H1 (cell line): ENCODE measurements at regions not wholly inside any gene's neighbourhood (a gene's known extent, or its start where the extent isn't known, plus 50 kb on each side); places are given as distances from the start of the nearest gene placed in this dataset.

Experiments used
- CTCF ChIA-PET: fragments of 300-600 bp; sonication (Branson Sonifier 250); formaldehyde crosslinking; loops from one replicate; lab custom pipeline; 2021; ENCODE audit not compliant: partially characterized antibody; lab: Charles Lee
- POLR2A ChIA-PET: fragments of 300-600 bp; sonication (Branson Sonifier 250); formaldehyde crosslinking; loops from one replicate; lab custom pipeline; 2021; ENCODE audit warnings: inconsistent platforms; ENCODE audit not compliant: partially characterized antibody; lab: Charles Lee
- DNase-seq, 2 experiments: peaks; one replicate each; pipeline versions ENCODE4 v3.0.0 to v3.0.0-alpha.2; 2010 to 2022; ENCODE audit warnings: low spot score in 2 of 2, low read depth in 1 of 2, mixed read lengths in 1 of 2
- FAIRE-seq: peaks from 2 replicates; lab custom pipeline; 2011; peaks lifted over from hg19 to GRCh38; lab: Jason Lieb, UNC
- H2AFZ ChIP-seq: 2 replicates; pipeline ENCODE4 v1.8.1; 2012; ENCODE audit warnings: low read length, inconsistent platforms
- H2AK5ac ChIP-seq: 2 replicates; pipeline ENCODE4 v1.6.1; 2013; ENCODE audit warnings: low read depth, low read length
- H2BK120ac ChIP-seq: replicated peaks from 2 replicates; pipeline ENCODE3; 2013; ENCODE audit warnings: low read depth, low read length, inconsistent platforms
- H2BK12ac ChIP-seq: 2 replicates; pipeline ENCODE4 v1.6.1; 2013; ENCODE audit warnings: low read depth, low read length
- H2BK15ac ChIP-seq: 2 replicates; pipeline ENCODE4 v1.6.1; 2013; ENCODE audit warnings: low read length
- H2BK20ac ChIP-seq: 2 replicates; pipeline ENCODE4 v1.6.1; 2013; ENCODE audit warnings: low read length
- H2BK5ac ChIP-seq: 2 replicates; pipeline ENCODE4 v1.6.1; 2013; ENCODE audit warnings: low read depth, low read length
- H3K14ac ChIP-seq: 2 replicates; pipeline ENCODE4 v1.6.1; 2013; ENCODE audit warnings: inconsistent platforms; ENCODE audit not compliant: insufficient read length
- H3K18ac ChIP-seq: 2 replicates; pipeline ENCODE4 v1.6.1; 2013; ENCODE audit warnings: low read length; ENCODE audit errors: extremely low read depth
- H3K23ac ChIP-seq: 2 replicates; pipeline ENCODE4 v1.6.1; 2013; ENCODE audit warnings: inconsistent platforms; ENCODE audit not compliant: insufficient read length
- H3K23me2 ChIP-seq: 2 replicates; pipeline ENCODE4 v1.6.1; 2013; ENCODE audit warnings: low read depth, low read length
- H3K27ac ChIP-seq: 2 replicates; pipeline ENCODE4 v1.6.1; 2011; ENCODE audit warnings: low read depth, low read length, inconsistent platforms
- H3K27me3 ChIP-seq, 4 experiments: replicated peaks in 1 of 4; 1 replicate in 1 of 4; 2 replicates in 3 of 4; pipeline versions ENCODE4 v1.6.1 to v1.8.1; 2011 to 2013; ENCODE audit warnings: low read length in 3 of 4, mild to moderate bottlenecking in 3 of 4, inconsistent platforms in 2 of 4, mixed read lengths in 2 of 4, moderate library complexity in 1 of 4; ENCODE audit not compliant: control insufficient read depth in 3 of 4, insufficient read depth in 3 of 4; ENCODE audit errors: extremely low read depth in 1 of 4
- H3K36me3 ChIP-seq, 4 experiments: 2 replicates each; pipeline versions ENCODE4 v1.6.1 to v1.8.1; 2011 to 2013; ENCODE audit warnings: mild to moderate bottlenecking in 4 of 4, low read length in 3 of 4, moderate library complexity in 2 of 4, control low read depth in 1 of 4, inconsistent platforms in 1 of 4; ENCODE audit not compliant: insufficient read depth in 4 of 4, control insufficient read depth in 2 of 4
- H3K4ac ChIP-seq: replicated peaks from 2 replicates; pipeline ENCODE3; 2013; ENCODE audit warnings: low read length, low read depth, mixed read lengths, inconsistent platforms; ENCODE audit not compliant: insufficient read length
- H3K4me1 ChIP-seq, 4 experiments: replicated peaks in 1 of 4; 1 replicate in 1 of 4; 2 replicates in 3 of 4; pipeline versions ENCODE4 v1.6.1 to v1.8.1; 2011 to 2013; ENCODE audit warnings: low read length in 3 of 4, inconsistent platforms in 2 of 4, mixed read lengths in 1 of 4; ENCODE audit not compliant: insufficient read depth in 4 of 4, control insufficient read depth in 3 of 4
- H3K4me2 ChIP-seq, 2 experiments: 2 replicates each; pipeline versions ENCODE4 v1.6.1 to v1.8.1; 2011 to 2013; ENCODE audit warnings: low read depth in 2 of 2, low read length in 2 of 2, control low read depth in 1 of 2, inconsistent platforms in 1 of 2, mild to moderate bottlenecking in 1 of 2; ENCODE audit not compliant: insufficient read depth in 1 of 2
- H3K4me3 ChIP-seq, 4 experiments: fragments of 200-600, 300-600 bp in 1 of 4; sonication (generic), shearing (Covaris generic), sonication (Bioruptor Twin) in 1 of 4; 2 replicates each; pipeline versions ENCODE4 v1.5.1 to v1.8.1; 2011 to 2016; ENCODE audit warnings: low read length in 4 of 4, low read depth in 3 of 4, control low read depth in 2 of 4, inconsistent platforms in 2 of 4, mild to moderate bottlenecking in 2 of 4, mixed read lengths in 1 of 4, moderate library complexity in 1 of 4; ENCODE audit not compliant: insufficient read depth in 2 of 4; ENCODE audit errors: extremely low read depth in 1 of 4
- H3K56ac ChIP-seq: replicated peaks from 2 replicates; pipeline ENCODE3; 2013; ENCODE audit warnings: low read depth, mild to moderate bottlenecking, mixed read lengths, low read length, inconsistent platforms; ENCODE audit not compliant: insufficient read length
- H3K79me1 ChIP-seq: 2 replicates; pipeline ENCODE4 v1.6.1; 2013; ENCODE audit warnings: low read depth, low read length, control low read depth
- H3K79me2 ChIP-seq, 2 experiments: 2 replicates each; pipeline versions ENCODE4 v1.6.1 to v1.8.1; 2012 to 2013; ENCODE audit warnings: low read length in 2 of 2, mild to moderate bottlenecking in 2 of 2, inconsistent platforms in 1 of 2; ENCODE audit not compliant: insufficient read depth in 2 of 2, control insufficient read depth in 1 of 2
- H3K9ac ChIP-seq, 4 experiments: replicated peaks in 1 of 4; 1 replicate in 1 of 4; 2 replicates in 3 of 4; pipeline versions ENCODE4 v1.6.1 to v1.8.1; 2011 to 2013; ENCODE audit warnings: low read depth in 3 of 4, low read length in 3 of 4, control low read depth in 2 of 4, mild to moderate bottlenecking in 2 of 4, moderate library complexity in 2 of 4, inconsistent platforms in 1 of 4; ENCODE audit errors: extremely low read depth in 1 of 4
- H3K9me3 ChIP-seq, 2 experiments: 2 replicates each; pipeline versions ENCODE4 v1.6.1 to v1.8.1; 2012 to 2013; ENCODE audit warnings: mild to moderate bottlenecking in 2 of 2, moderate library complexity in 2 of 2, control low read depth in 1 of 2, inconsistent platforms in 1 of 2, low read depth in 1 of 2, low read length in 1 of 2, mixed read lengths in 1 of 2; ENCODE audit not compliant: insufficient read depth in 2 of 2
- H4K20me1 ChIP-seq, 2 experiments: replicated peaks in 1 of 2; 2 replicates each; pipeline versions ENCODE3 to v1.8.1; 2011 to 2013; ENCODE audit warnings: inconsistent platforms in 2 of 2, low read length in 2 of 2, mild to moderate bottlenecking in 1 of 2; ENCODE audit not compliant: insufficient read depth in 2 of 2, control insufficient read depth in 1 of 2
- H4K5ac ChIP-seq: 2 replicates; pipeline ENCODE4 v1.6.1; 2013; ENCODE audit warnings: low read length, low read depth, mixed read lengths, inconsistent platforms; ENCODE audit not compliant: insufficient read length
- H4K8ac ChIP-seq: 2 replicates; pipeline ENCODE4 v1.8.0; 2013; ENCODE audit warnings: mild to moderate bottlenecking, moderate library complexity, low read length, inconsistent platforms; ENCODE audit not compliant: insufficient read depth; ENCODE audit errors: extremely low read depth
- H4K91ac ChIP-seq: replicated peaks from 2 replicates; pipeline ENCODE3; 2013; ENCODE audit warnings: low read length, mixed read lengths, inconsistent platforms; ENCODE audit not compliant: insufficient read length
- BACH1 ChIP-seq: IDR thresholded peaks from 2 replicates; pipeline ENCODE4 v1.6.1; 2012; ENCODE audit warnings: low read length, improper control_type of control experiment
- CTBP2 ChIP-seq: IDR thresholded peaks from 2 replicates; pipeline ENCODE4 v1.7.0; 2011; ENCODE audit warnings: borderline replicate concordance, mild to moderate bottlenecking, moderate library complexity, mixed read lengths, low read length; ENCODE audit not compliant: insufficient read depth, insufficient read length
- E2F6 ChIP-seq: IDR thresholded peaks from 2 replicates; pipeline ENCODE4 v1.6.1; 2012; ENCODE audit warnings: inconsistent platforms
- EGR1 ChIP-seq: IDR thresholded peaks from 2 replicates; pipeline ENCODE4 v1.6.1; 2011; ENCODE audit warnings: low read depth, low read length, borderline replicate concordance
- GTF2F1 ChIP-seq: IDR thresholded peaks from 2 replicates; pipeline ENCODE4 v1.6.1; 2012; ENCODE audit warnings: low read depth, low read length, improper control_type of control experiment, borderline replicate concordance
- HDAC2 ChIP-seq, 2 experiments: fragments of 300-600 bp in 1 of 2; sonication (generic) in 1 of 2; IDR thresholded peaks; 2 replicates each; pipeline ENCODE4 v1.6.1; 2011 to 2012; ENCODE audit warnings: low read depth in 2 of 2, low read length in 2 of 2, mild to moderate bottlenecking in 2 of 2, moderate library complexity in 2 of 2, borderline replicate concordance in 1 of 2, inconsistent platforms in 1 of 2
- KDM1A ChIP-seq: fragments of 200-600, 300-600 bp; sonication (generic); IDR thresholded peaks from 2 replicates; pipeline ENCODE4 v1.7.1; 2016; ENCODE audit warnings: mild to moderate bottlenecking, low read length, borderline replicate concordance
- KDM5A ChIP-seq: fragments of 200-600 bp; IDR thresholded peaks from 2 replicates; pipeline ENCODE4 v1.7.1; 2012; ENCODE audit warnings: mild to moderate bottlenecking, low read length, inconsistent platforms, mixed read lengths
- MAX ChIP-seq: IDR thresholded peaks from 2 replicates; pipeline ENCODE4 v1.6.1; 2012; ENCODE audit warnings: inconsistent platforms
- NANOG ChIP-seq: IDR thresholded peaks from 2 replicates; pipeline ENCODE4 v1.6.1; 2011; ENCODE audit warnings: low read length, low read depth, mild to moderate bottlenecking, inconsistent platforms; ENCODE audit not compliant: insufficient read depth, poor library complexity, severe bottlenecking
- POLR2AphosphoS5 ChIP-seq: IDR thresholded peaks from 2 replicates; pipeline ENCODE4 v1.6.1; 2011; ENCODE audit warnings: low read depth, low read length
- RXRA ChIP-seq: IDR thresholded peaks from 2 replicates; pipeline ENCODE4 v1.6.1; 2011; ENCODE audit warnings: low read depth, mild to moderate bottlenecking, low read length, moderate library complexity; ENCODE audit not compliant: insufficient read depth
- SIX5 ChIP-seq: IDR thresholded peaks from 2 replicates; pipeline ENCODE4 v1.6.1; 2011; ENCODE audit warnings: mild to moderate bottlenecking, low read depth, low read length
- SP2 ChIP-seq: IDR thresholded peaks from 2 replicates; pipeline ENCODE4 v1.6.1; 2012; ENCODE audit warnings: mild to moderate bottlenecking, low read length, inconsistent platforms
- WGBS, 2 experiments: shearing (Covaris generic) in 1 of 2; methylation state at CpG; one replicate each; pipeline versions ENCODE4 v1.1.6 to v1.1.7; 2013 to 2015; ENCODE audit warnings: low lambda C conversion rate in 2 of 2, mixed read lengths in 2 of 2, inconsistent platforms in 1 of 2, low coverage in 1 of 2, missing lambda C conversion rate in 1 of 2; ENCODE audit not compliant: insufficient replicate concordance in 2 of 2, insufficient coverage in 1 of 2, insufficient read length in 1 of 2; ENCODE audit errors: extremely low coverage in 1 of 2, missing lambda C conversion rate in 1 of 2; 5-methylcytosine and 5-hydroxymethylcytosine counted together

- Histone ChIP-seq H3K79me1 (no peaks in the 10 kb centered on the region), H2AK5ac (no peak overlapping the region), H3K23ac (no peak overlapping the region), H3K9ac (no peak overlapping the region), H3K4ac (no peak overlapping the region), H3K27me3 (peaks cover 0 to 2% (median 0%) of the 10 kb centered on the region in 4 experiments; a peak in 1 of 7 replicates), H3K23me2 (no peaks in the 10 kb centered on the region), H2BK15ac (no peak overlapping the region), H2BK20ac (no peak overlapping the region), H2BK5ac (no peak overlapping the region), H3K27ac (no peak overlapping the region), H4K8ac (no peak overlapping the region), H2BK120ac (no peak overlapping the region), H4K20me1 (no peaks in the 10 kb centered on the region), H3K9me3 (no peaks in the 10 kb centered on the region), H3K36me3 (no peaks in the 10 kb centered on the region), H3K4me2 (no peak overlapping the region), H3K4me3 (no peak overlapping the region), H3K79me2 (no peaks in the 10 kb centered on the region), H3K18ac (no peak overlapping the region; the same call in 1 of the 2 replicates), H3K14ac (no peak overlapping the region), H2BK12ac (no peak overlapping the region), H3K56ac (no peak overlapping the region), H4K91ac (no peak overlapping the region), H4K5ac (no peak overlapping the region), H3K4me1 (no peaks in the 10 kb centered on the region; a peak in 1 of 7 replicates), H2AFZ (no peak overlapping the region)
- no peak for FAIRE-seq
- ChIA-PET POLR2A (no interaction called here), CTCF (interaction anchor here (1.2 to 2.1 kb wide), 3 partner anchors 10 to 141 kb away, joined by 3 to 16 read pairs (median 5); no protein-coding TSS in a partner anchor)
- DNase-seq: no peak
- WGBS, 2 experiments: 94% methylated on average over 24 of the region's 24 CpGs; no CpG with 5 or more reads in 1 of the 2 experiments
- no peak for TF ChIP-seq MAX
- no peak for TF ChIP-seq GTF2F1
- no peak for TF ChIP-seq EGR1
- TF ChIP-seq HDAC2 (IDR thresholded peaks at IDR 0.05; ENCODE audit: borderline replicate concordance in 1 of 2, low read depth in 2 of 2, low read length in 2 of 2): no peak
- TF ChIP-seq E2F6: no peak
- TF ChIP-seq NANOG: no peak
- no peak for TF ChIP-seq CTBP2
- TF ChIP-seq POLR2AphosphoS5: no peak
- TF ChIP-seq SP2: no peak
- TF ChIP-seq RXRA: no peak
- no peak for TF ChIP-seq SIX5
- TF ChIP-seq KDM5A: no peak
- TF ChIP-seq BACH1: no peak
- TF ChIP-seq KDM1A: no peak
Observed at GRCh38 chr9:87824886-87825285, 57.8 kb upstream of the SPATA31E1 start.
